Epithelial cell of esophagus (primary cell): ENCODE measurements at regions not wholly inside any gene's neighbourhood (a gene's known extent, or its start where the extent isn't known, plus 50 kb on each side); places are given as distances from the start of the nearest gene placed in this dataset.

Experiments
- DNase-seq: peaks from one replicate; pipeline ENCODE4 v3.0.0; 2010; ENCODE audit warnings: low read depth
- H3K4me3 ChIP-seq: 2 replicates; pipeline ENCODE4 v1.5.1; 2011; ENCODE audit warnings: mild to moderate bottlenecking, low read length, control low read depth
- CTCF ChIP-seq: IDR thresholded peaks from 2 replicates; pipeline ENCODE4 v1.5.1; 2011; ENCODE audit warnings: low read depth, mild to moderate bottlenecking, low read length, control low read depth, inconsistent platforms; ENCODE audit not compliant: insufficient read depth; ENCODE audit errors: missing control alignments

GRCh38 chr9:19517202-19517942 lies 108.6 kb downstream of the ACER2 start:
- peak; percentile 23 for DNase-seq
- TF ChIP-seq CTCF = peak; percentile 38
- no peak overlapping the region for H3K4me3 ChIP-seq

- TF ChIP-seq CTCF = no peak
- DNase-seq = no peak
- no peak overlapping the region for H3K4me3 ChIP-seq
These were observed 107.5 kb downstream of the ACER2 start for GRCh38 chr9:19516348-19516747.

- DNase-seq = no peak
- no peak for TF ChIP-seq CTCF
- no peak overlapping the region for H3K4me3 ChIP-seq
These were observed 105.0 kb downstream of the ACER2 start for GRCh38 chr9:19513671-19514275.

GRCh38 chr9:19512103-19512832 lies 103.5 kb downstream of the ACER2 start:
- no peak for DNase-seq
- no peak overlapping the region for H3K4me3 ChIP-seq
- TF ChIP-seq CTCF = no peak

- no peak for DNase-seq
- TF ChIP-seq CTCF = no peak
- no peak overlapping the region for H3K4me3 ChIP-seq
These were observed 102.9 kb downstream of the ACER2 start for GRCh38 chr9:19511694-19512093.

GRCh38 chr9:19510907-19511306 lies 102.1 kb downstream of the ACER2 start:
- no peak for TF ChIP-seq CTCF
- H3K4me3 ChIP-seq = no peak overlapping the region
- peak; percentile 78 for DNase-seq
